GM12873 (cell line): ENCODE measurements at regions not wholly inside any gene's neighbourhood (a gene's known extent, or its start where the extent isn't known, plus 50 kb on each side); places are given as distances from the start of the nearest gene placed in this dataset.
A peak's percentile ranks its signal among the peaks of the same experiment; 100 is the strongest.

Source experiments
- TF ChIP-seq, protein P1 (sequence below): IDR thresholded peaks from 2 replicates; pipeline ENCODE4 v1.5.1; 2012; ENCODE audit warnings: low read depth, mild to moderate bottlenecking, moderate library complexity, low read length, control low read depth; ENCODE audit not compliant: insufficient read depth; ENCODE audit errors: missing control alignments

- TF ChIP-seq, protein P1, sequence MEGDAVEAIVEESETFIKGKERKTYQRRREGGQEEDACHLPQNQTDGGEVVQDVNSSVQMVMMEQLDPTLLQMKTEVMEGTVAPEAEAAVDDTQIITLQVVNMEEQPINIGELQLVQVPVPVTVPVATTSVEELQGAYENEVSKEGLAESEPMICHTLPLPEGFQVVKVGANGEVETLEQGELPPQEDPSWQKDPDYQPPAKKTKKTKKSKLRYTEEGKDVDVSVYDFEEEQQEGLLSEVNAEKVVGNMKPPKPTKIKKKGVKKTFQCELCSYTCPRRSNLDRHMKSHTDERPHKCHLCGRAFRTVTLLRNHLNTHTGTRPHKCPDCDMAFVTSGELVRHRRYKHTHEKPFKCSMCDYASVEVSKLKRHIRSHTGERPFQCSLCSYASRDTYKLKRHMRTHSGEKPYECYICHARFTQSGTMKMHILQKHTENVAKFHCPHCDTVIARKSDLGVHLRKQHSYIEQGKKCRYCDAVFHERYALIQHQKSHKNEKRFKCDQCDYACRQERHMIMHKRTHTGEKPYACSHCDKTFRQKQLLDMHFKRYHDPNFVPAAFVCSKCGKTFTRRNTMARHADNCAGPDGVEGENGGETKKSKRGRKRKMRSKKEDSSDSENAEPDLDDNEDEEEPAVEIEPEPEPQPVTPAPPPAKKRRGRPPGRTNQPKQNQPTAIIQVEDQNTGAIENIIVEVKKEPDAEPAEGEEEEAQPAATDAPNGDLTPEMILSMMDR, result no peak
These were observed 218.9 kb upstream of the RBM19 start for GRCh38 chr12:114185036-114185435.

- TF ChIP-seq, protein P1, result no peak
These were observed 208.2 kb upstream of the RBM19 start for GRCh38 chr12:114174326-114174725.

DNA sequence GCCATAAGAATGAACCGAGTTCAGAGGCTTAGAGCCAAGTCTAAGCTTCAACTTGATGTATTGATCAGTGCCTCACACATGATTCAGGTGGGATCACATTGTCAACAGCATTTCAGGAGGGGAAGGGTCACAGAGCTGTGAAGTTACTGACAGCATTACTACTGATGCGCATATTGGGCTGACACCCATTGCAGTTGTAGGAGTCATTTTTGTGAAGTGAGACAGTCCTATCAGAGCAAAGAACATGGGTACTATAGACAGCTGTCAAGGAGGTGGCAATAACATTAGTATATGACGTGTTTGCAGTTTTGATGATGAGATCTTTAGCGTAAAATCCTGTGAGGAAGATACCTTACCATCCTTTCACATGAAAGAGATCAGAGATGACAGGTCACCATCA is 206.0 kb upstream of the RBM19 start:
- TF ChIP-seq, protein P1, result no peak

DNA sequence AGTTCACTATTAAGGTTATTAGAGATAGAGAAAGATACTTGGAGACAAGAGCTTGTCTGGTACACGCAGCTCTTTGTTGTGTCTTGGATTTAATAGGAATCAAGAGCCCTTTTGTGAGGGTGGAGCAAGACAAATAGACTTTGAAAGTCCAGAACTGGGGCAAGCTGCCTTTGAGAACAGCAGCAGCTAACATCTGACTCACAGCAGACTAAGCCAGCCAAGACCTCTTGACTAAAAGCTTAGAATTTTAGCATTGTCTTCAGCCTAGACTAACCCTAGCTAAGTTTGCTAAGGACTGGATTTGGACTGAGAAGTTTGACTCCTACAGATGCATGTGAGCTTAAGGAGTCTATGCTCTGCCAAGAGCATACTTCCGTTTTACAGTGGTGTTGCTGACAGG is 201.9 kb upstream of the RBM19 start:
- TF ChIP-seq, protein P1, result no peak

- TF ChIP-seq, protein P1, result no peak
These were observed 201.3 kb upstream of the RBM19 start for GRCh38 chr12:114167431-114167830.

- TF ChIP-seq, protein P1, result peak; percentile 58
These were observed 200.2 kb upstream of the RBM19 start for GRCh38 chr12:114166362-114166761.

DNA sequence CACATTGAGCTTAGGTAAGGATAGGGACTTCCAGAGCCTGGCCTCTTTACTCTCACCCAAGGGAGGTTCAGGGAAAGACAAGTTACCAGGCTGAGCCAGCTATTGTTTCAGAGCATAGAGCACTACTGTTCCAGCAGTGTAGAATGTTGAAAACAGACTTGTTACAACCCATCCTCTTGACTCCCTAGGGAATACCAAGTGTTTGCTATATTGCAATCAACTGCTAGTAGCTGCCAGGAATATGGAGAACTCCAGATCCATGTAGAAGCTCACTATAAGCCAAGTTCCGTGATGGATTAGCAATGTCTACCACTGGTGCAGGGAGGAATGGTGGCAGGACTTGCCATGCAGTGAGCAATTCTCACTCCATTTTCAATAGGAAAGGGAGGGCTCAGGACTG is 199.8 kb upstream of the RBM19 start:
- TF ChIP-seq, protein P1, result no peak

- TF ChIP-seq, protein P1, result no peak
These were observed 198.2 kb upstream of the RBM19 start for GRCh38 chr12:114164351-114164750.
